ENCODE measurements at regions not wholly inside any gene's neighbourhood (a gene's known extent, or its start where the extent isn't known, plus 50 kb on each side); places are given as distances from the start of the nearest gene placed in this dataset.

DNA sequence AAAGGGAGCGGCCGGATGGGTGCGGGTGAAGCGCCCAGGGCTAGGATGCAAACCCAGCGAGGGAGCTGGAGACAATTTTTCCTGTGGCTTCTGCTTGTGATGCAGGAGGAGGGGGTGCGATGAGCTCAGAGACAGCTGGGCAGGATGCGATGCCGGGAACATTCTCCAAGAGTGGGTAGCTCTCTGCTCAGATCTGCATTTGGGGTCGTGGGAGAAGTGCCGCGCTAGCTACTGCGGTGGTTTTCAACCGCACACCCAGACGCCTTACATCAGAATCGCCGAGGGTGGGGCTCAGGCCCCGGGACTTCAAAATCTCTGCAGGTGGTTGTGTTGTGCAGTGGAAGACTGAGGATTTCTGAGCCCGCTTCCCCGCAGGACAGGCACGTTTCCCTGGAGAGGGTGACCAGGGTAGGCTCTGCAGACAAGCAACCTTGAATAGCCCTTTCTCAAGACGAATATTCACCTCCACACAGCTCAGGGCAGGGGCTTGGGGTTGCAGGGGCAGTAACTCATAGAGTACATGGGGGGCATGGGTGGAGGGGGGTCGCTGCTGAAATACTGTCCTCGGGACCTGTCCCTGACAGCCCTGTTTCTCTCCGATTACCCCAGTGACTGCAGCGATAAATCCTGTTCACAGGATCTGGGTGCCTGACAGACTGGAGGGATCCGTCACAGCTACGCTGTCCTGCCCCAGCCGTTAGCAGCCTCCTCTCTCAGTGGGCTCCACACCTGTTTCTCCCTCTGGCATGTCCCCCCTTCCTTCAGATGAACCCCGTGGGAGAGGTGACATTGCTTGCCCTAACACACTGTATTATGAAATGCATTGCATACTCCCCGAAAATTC is 63.3 kb downstream of the HAPSTR1 start:
- TF ChIP-seq, protein P1, sequence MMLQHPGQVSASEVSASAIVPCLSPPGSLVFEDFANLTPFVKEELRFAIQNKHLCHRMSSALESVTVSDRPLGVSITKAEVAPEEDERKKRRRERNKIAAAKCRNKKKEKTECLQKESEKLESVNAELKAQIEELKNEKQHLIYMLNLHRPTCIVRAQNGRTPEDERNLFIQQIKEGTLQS (CRISPR knock-in tag; conservative IDR thresholded peaks at IDR 0.05) = no peak
- TF ChIP-seq, protein P2, sequence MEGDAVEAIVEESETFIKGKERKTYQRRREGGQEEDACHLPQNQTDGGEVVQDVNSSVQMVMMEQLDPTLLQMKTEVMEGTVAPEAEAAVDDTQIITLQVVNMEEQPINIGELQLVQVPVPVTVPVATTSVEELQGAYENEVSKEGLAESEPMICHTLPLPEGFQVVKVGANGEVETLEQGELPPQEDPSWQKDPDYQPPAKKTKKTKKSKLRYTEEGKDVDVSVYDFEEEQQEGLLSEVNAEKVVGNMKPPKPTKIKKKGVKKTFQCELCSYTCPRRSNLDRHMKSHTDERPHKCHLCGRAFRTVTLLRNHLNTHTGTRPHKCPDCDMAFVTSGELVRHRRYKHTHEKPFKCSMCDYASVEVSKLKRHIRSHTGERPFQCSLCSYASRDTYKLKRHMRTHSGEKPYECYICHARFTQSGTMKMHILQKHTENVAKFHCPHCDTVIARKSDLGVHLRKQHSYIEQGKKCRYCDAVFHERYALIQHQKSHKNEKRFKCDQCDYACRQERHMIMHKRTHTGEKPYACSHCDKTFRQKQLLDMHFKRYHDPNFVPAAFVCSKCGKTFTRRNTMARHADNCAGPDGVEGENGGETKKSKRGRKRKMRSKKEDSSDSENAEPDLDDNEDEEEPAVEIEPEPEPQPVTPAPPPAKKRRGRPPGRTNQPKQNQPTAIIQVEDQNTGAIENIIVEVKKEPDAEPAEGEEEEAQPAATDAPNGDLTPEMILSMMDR (IDR thresholded peaks at IDR 0.05) = no peak
- TF ChIP-seq SMAD4 (CRISPR knock-in tag; IDR thresholded peaks at IDR 0.05) = no peak

Data from WTC11 (cell line).